PC-9 (cell line): ENCODE measurements at regions not wholly inside any gene's neighbourhood (a gene's known extent, or its start where the extent isn't known, plus 50 kb on each side); places are given as distances from the start of the nearest gene placed in this dataset.

ENCODE experiments used
- BruUV-seq: library from RNA; stranded (reverse); fragments of 400-500 nt; replicated peaks from 2 replicates; lab custom pipeline; 2021; lab: Mats Ljungman, UMichigan
- CTCF ChIA-PET: fragments of 300-600 bp; sonication (Branson Sonifier 250); formaldehyde crosslinking; loops from one replicate; lab custom pipeline; 2022; ENCODE audit warnings: antibody characterized with exemption; lab: Charles Lee
- POLR2A ChIA-PET: fragments of 300-600 bp; sonication (Branson Sonifier 250); formaldehyde crosslinking; loops from one replicate; lab custom pipeline; 2022; ENCODE audit warnings: antibody characterized with exemption; ENCODE audit not compliant: unreplicated experiment; lab: Charles Lee
- DNase-seq, 2 experiments: peaks; one replicate each; pipeline versions ENCODE4 v3.0.0 to v3.0.0-alpha.2; 2015 to 2022; ENCODE audit warnings: mixed read lengths in 1 of 2
- H2AFZ ChIP-seq: fragments of 200-600 bp; sonication (generic); 2 replicates; pipeline ENCODE4 v1.8.1; 2017; ENCODE audit warnings: antibody characterized with exemption
- H3F3A ChIP-seq: fragments of 200-600 bp; sonication (generic); 2 replicates; pipeline ENCODE4 v1.8.1; 2017; ENCODE audit warnings: antibody characterized with exemption, mild to moderate bottlenecking, low read depth; ENCODE audit not compliant: insufficient read depth
- H3K27ac ChIP-seq: fragments of 200-600 bp; sonication (generic); 2 replicates; pipeline ENCODE4 v1.6.1; 2016; ENCODE audit warnings: mixed run types
- H3K27me3 ChIP-seq: fragments of 200-600 bp; sonication (generic); 2 replicates; pipeline ENCODE4 v1.6.1; 2016; ENCODE audit warnings: low read depth, mixed run types; ENCODE audit not compliant: insufficient read depth
- H3K36me3 ChIP-seq: fragments of 200-600 bp; sonication (generic); 2 replicates; pipeline ENCODE4 v1.6.1; 2016; ENCODE audit warnings: low read depth, mixed run types
- H3K4me1 ChIP-seq: fragments of 200-600 bp; sonication (generic); replicated peaks from 2 replicates; pipeline ENCODE4 v1.6.1; 2016; ENCODE audit warnings: mixed run types; ENCODE audit not compliant: insufficient read depth
- H3K4me2 ChIP-seq: fragments of 200-600 bp; sonication (generic); 2 replicates; pipeline ENCODE4 v1.6.1; 2017; ENCODE audit warnings: mixed run types
- H3K4me3 ChIP-seq: fragments of 200-600 bp; sonication (generic); 2 replicates; pipeline ENCODE4 v1.6.1; 2016; ENCODE audit warnings: mixed run types
- H3K79me2 ChIP-seq: fragments of 200-600 bp; sonication (generic); 2 replicates; pipeline ENCODE4 v1.6.1; 2017; ENCODE audit warnings: low read depth, mixed run types
- H3K9me2 ChIP-seq: fragments of 200-600 bp; sonication (generic); 2 replicates; pipeline ENCODE4 v1.8.1; 2017; ENCODE audit warnings: mild to moderate bottlenecking; ENCODE audit not compliant: insufficient read depth
- H3K9me3 ChIP-seq: fragments of 200-600 bp; sonication (generic); 2 replicates; pipeline ENCODE4 v1.8.1; 2016; ENCODE audit warnings: low read depth; ENCODE audit not compliant: insufficient read depth
- H4K20me1 ChIP-seq: fragments of 200-600 bp; sonication (generic); 2 replicates; pipeline ENCODE4 v1.8.1; 2017; ENCODE audit not compliant: insufficient read depth
- CTCF ChIP-seq: fragments of 200-600 bp; sonication (generic); conservative IDR thresholded peaks from 2 replicates; pipeline ENCODE4 v1.6.1; 2017; ENCODE audit warnings: mixed run types, antibody characterized with exemption, mild to moderate bottlenecking, moderate library complexity
- EZH2 ChIP-seq: fragments of 200-600 bp; sonication (generic); IDR thresholded peaks from 2 replicates; pipeline ENCODE4 v1.8.0; 2017; ENCODE audit warnings: antibody characterized with exemption, low read depth
- intact Hi-C: fragments of 100-400 bp; cut with micrococcal nuclease; formaldehyde crosslinking; loops from one replicate; pipeline ENCODE4 v1.10.0; 2022; ENCODE audit not compliant: unreplicated experiment

GRCh38 chr10:29886299-29886698 lies 173.1 kb downstream of the JCAD start:
- Histone ChIP-seq H4K20me1 (no peaks in the 10 kb centered on the region), H3K9me3 (no peaks in the 10 kb centered on the region), H3K27me3 (no peaks in the 10 kb centered on the region), H3K4me1 (no peaks in the 10 kb centered on the region), H3K9me2 (no peaks in the 10 kb centered on the region), H3K36me3 (no peaks in the 10 kb centered on the region), H3F3A (no peaks in the 10 kb centered on the region), H3K4me3 (no peak overlapping the region), H2AFZ (no peak overlapping the region), H3K79me2 (no peaks in the 10 kb centered on the region), H3K4me2 (no peak overlapping the region), H3K27ac (no peak overlapping the region)
- ChIA-PET CTCF (no interaction called here), POLR2A (interaction anchor here (0.6 kb wide), 1 partner anchor 266 kb away, joined by 7 read pairs; no protein-coding TSS in a partner anchor)
- intact Hi-C loops = no loop called here
- BruUV-seq = no TSS peak
- TF ChIP-seq CTCF = no peak
- no peak for TF ChIP-seq EZH2
- DNase-seq = no peak

- H3K27me3 ChIP-seq = no peaks in the 10 kb centered on the region
- ChIA-PET CTCF (interaction anchor here (0.6 kb wide), 1 partner anchor 14 kb away, joined by 14 read pairs; no protein-coding TSS in a partner anchor), POLR2A (no interaction called here)
- H3K9me2 ChIP-seq = no peaks in the 10 kb centered on the region
- H3K79me2 ChIP-seq = no peaks in the 10 kb centered on the region
- no peak overlapping the region for H3K4me3 ChIP-seq
- no peak overlapping the region for H3K27ac ChIP-seq
- no peaks in the 10 kb centered on the region for H3K36me3 ChIP-seq
- no TSS peak for BruUV-seq
- no peak for DNase-seq
- no peak overlapping the region for H3K4me2 ChIP-seq
- no peaks in the 10 kb centered on the region for H3K4me1 ChIP-seq
- intact Hi-C loops = no loop called here
- no peaks in the 10 kb centered on the region for H4K20me1 ChIP-seq
- H2AFZ ChIP-seq = no peak overlapping the region
- H3K9me3 ChIP-seq = no peaks in the 10 kb centered on the region
- no peaks in the 10 kb centered on the region for H3F3A ChIP-seq
- TF ChIP-seq EZH2 (no peak), CTCF (no peak)
Observed at GRCh38 chr10:29883231-29883630, 176.2 kb downstream of the JCAD start.

- Histone ChIP-seq H4K20me1 (no peaks in the 10 kb centered on the region), H3K4me3 (no peak overlapping the region), H3K27me3 (no peaks in the 10 kb centered on the region), H3K4me2 (no peak overlapping the region), H3F3A (no peaks in the 10 kb centered on the region), H3K79me2 (no peaks in the 10 kb centered on the region), H3K4me1 (no peaks in the 10 kb centered on the region), H3K9me3 (no peaks in the 10 kb centered on the region), H3K27ac (no peak overlapping the region), H2AFZ (no peak overlapping the region), H3K36me3 (no peaks in the 10 kb centered on the region), H3K9me2 (no peaks in the 10 kb centered on the region)
- TF ChIP-seq EZH2 (no peak), CTCF (no peak)
- BruUV-seq = no TSS peak
- DNase-seq = no peak
- CTCF ChIA-PET = no interaction called here
- intact Hi-C loops = no loop called here
- POLR2A ChIA-PET = no interaction called here
Observed at GRCh38 chr10:29882766-29883165, 176.6 kb downstream of the JCAD start.
